ENCODE measurements at regions not wholly inside any gene's neighbourhood (a gene's known extent, or its start where the extent isn't known, plus 50 kb on each side); places are given as distances from the start of the nearest gene placed in this dataset.

DNA sequence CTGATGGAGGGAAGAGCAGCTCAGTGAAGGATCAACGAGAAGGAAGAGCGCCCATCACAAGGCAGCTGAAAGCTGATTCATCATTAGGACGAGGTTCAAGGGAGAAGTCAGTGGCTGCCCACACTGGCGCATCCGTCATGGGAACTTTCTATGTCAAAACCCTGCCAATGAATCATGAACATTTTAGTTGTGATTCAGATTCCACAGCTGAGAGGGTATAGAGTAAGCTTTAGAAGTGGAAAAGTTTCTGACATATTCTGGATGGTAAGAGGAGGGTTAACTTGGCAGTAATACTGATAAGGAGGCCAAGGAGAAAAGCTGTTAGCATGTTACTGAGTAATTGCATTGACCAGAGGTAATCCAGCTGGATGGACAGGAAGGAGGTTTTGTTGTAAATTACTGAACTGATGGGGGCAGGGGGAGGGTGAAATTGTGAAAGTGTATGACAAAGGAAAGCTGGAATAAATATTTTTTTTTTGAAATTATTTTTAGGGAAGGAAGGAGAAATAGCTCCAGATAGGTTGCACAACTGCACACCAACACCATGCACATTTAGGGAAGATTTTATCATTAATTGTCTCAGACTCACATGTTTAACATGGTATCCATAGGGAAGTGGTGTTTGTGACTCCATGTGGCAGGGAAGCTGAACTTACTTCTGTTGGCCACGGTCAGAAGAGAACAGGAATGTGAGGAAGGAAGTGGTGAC, 78.3 kb upstream of the NRP1 start:
- peak; percentile 9 for DNase-seq (ENCODE audit: low spot score)

DNA sequence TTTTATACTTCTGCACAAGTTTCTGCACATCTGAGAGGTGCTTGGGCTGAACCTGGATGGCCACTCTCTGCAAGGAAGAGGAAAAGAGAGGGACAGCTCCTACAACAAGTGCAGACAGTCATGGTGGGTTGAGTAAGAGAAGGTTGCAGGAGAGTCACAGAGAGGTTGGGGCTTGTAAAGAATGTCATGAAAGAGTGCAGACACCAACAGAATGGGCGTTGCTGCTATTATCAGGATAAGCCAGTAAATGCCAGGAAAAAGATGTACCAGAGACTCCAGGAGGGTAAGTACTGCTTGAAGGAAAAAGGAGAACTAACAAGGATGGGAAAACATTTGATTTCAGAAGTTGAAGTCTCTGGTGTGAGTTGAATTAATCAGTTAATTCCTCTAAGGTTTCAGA, 77.8 kb upstream of the NRP1 start:
- DNase-seq (ENCODE audit: low spot score): no peak

DNA sequence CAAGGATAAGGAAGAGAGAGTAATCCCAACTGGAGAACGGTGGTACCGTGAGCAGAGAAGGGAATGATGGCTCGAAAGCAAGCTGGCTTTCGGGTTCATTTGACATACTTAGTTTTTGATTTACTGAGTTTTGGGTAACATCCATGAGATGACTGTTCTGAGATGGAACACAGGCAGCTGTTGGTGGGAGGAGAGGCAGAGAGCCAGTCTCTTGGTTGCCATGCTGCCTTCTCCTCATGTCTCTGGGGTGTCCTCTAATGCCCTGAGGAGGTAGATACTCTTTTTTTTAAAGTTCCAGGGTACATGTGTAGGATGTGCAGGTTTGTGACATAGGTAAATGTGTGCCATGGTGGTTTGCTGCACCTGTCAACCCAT, 76.4 kb upstream of the NRP1 start:
- DNase-seq (ENCODE audit: low spot score): no peak

DNA sequence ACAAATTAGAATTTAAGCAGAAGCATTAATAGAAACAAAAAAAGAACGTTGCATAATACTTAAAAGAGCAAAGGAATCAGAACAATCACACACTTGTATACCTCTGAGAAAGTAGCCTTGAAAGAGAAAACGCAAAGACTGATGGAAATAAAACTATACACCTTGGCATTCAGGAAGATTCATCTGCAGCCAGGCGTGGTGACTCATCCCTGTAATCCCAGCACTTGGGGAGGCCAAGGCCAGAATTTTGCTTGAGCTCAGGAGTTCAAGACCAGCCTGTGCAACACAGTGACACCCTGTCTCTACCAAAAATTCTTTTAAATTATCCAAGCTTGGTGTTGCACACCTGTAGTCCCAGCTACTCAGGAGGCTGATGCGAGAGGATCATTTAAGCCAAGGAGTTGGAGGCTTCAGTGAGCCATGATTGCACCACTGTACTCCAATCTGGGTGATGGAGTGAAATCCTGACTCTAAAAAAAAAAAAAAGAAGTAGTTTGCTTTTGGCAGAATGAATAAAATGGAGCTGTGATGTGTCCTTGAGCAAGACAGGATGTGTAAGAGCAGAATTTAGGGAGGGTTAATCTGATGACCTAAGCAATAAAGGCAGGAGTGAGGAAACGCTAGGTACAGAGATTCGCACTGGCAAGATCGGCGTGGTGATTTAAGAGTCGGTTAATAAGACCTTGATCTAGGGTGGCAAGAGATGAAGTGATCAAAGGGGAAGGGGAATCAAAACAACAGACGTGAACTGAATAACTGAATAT, 75.8 kb upstream of the NRP1 start:
- DNase-seq (ENCODE audit: low spot score): no peak

DNA sequence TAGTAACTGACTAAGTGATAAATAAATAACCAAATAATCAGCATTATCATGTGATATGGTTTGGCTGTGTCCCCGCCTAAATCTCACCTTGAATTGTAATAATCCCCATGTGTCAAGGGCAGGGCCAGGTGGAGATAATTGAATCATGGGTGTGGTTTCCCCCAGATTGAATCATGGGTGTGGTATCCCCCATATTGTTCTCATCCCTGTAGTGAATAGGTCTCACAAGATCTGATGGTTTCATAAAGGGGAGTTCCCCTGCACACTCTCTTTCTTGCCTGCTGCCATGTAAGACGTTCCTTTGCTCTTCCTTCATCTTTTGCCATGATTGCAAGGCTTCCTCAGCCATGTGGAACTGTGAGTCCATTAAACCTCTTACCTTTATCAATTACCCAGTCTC, 72.1 kb upstream of the NRP1 start:
- no peak for DNase-seq (ENCODE audit: low spot score)

DNA sequence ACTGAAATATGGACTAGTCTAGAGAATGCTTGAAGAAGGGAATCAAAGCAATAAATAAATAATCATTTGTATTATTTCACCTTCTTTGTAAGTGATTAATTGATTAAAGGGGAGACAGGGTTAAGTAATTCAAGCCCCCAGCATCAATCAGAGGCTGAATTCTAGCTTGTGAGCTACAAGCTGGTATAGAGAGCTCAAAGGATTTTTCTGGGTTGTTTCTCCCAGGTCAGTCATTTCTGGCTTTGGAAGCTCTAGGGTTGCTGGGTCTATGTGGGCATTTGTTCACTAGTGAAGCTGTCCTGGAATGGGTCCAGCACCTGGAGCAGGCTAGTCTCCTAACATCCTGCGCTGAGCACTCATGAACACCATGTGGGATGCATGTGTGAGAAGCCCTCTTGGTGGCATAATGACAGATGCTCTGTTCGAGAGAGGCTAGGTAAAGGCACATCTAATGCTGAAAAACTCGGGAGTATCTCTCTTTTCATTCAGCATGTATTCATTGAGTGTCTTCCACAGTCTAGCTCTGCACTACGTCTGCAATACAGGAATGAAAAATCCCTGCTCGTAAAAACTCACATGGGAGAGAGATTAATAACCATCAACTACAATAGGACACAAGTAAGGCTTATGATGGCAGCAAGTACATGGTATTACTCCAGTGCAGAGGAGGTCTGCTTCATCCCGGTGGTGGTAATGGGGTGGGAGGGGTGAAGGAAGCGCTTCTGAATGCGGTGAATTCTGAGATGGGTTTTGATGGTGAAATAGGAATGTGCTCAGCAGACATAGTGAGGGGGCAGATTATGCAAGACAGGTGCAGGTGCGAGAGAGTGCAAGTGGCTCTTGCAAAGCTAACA, 68.0 kb upstream of the NRP1 start:
- peak; percentile 30 for DNase-seq (ENCODE audit: low spot score)

DNA sequence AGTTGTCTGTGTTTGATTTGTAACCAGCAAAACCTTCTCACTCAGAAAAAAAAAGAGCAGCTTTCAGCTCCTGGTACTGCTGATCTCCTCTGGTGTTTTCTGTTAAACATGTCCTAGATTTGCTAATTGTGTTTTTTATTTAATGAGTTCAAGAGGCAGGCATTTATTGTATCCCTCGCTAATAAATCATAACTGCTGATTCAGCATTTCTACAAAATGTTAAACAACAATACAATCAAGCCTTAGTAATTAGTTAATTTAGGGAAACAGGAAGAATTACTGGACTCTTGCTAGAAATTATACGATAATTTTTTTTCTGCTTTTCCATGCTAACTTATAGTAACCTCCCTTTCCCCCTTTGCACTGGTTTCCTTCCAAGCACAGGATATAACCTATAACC, 66.8 kb upstream of the NRP1 start:
- DNase-seq (ENCODE audit: low spot score): no peak

DNA sequence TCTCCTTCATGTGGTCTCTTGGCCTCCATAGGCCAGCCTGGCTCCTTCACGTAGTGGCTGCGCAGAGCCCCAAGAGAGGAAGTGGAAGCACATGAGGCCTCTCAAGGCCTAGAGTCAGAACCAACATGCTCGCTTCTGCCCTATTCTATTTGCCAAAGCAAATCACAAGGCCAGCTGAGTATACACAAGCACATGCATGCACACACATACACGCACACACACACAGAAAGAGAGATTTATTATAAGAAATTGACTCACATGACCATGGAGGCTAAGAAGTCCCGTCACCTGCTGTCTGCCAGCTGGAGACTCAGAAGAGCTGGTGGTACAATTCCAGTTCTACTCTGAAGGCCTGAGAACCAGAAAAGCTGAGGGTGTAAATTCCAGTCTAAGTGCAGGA, 64.3 kb upstream of the NRP1 start:
- DNase-seq (ENCODE audit: low spot score): no peak

DNA sequence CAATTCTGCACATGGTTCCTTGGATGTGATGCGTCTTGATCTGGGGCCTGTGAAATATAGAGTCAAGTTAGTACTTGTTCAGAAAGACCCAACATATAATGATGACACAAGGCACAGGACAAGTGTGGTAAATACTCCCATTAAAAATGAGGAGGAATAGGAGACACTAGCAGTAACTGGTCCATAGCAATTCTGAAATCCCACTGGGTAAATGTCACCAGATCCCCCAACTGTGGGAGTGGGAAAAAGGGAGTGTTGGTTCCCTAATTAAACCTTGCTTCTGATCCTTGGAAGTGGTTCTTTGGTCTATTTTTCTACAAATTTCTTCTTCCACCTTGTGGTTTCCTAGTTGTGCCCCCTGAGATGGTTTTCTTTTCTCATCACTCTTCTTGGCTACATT, 62.5 kb upstream of the NRP1 start:
- DNase-seq (ENCODE audit: low spot score): no peak

DNA sequence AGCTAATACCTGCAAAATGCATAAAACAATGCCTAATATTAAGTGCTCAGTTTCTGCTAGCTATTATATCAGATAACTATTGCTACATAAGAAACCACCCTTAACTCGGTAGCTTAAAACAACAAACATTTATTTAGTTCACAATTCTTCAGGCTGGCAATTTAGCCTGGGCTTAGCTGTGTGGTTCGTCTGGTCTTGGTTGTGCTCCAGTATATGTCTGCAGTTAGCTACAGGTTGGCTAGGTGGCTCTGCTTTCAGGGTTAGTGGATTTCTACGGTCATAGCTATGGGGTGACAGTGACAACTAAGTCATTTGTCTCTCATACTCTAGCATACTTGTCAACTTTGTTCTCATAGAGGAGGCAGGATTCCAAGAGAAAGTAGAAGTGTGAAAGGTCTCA, 61.8 kb upstream of the NRP1 start:
- no peak for DNase-seq (ENCODE audit: low spot score)

DNA sequence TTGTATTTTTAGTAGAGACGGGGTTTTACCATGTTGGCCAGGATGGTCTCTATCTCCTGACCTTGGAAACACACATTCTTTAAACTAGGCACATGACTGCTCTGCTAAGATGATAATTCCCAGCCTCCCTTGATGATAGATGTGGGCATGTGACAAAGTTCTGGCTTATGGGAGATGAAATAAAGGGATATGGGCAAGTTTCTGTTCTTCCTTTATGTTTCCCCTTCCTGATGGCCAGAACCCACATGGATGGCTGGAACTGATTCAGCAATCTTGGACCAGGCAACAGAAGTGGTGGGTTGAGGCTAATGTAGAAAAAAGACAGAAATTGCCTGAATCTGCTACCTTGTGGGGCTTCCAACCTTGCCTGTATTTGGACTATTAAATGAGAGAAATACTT, 60.7 kb upstream of the NRP1 start:
- DNase-seq (ENCODE audit: low spot score): no peak

DNA sequence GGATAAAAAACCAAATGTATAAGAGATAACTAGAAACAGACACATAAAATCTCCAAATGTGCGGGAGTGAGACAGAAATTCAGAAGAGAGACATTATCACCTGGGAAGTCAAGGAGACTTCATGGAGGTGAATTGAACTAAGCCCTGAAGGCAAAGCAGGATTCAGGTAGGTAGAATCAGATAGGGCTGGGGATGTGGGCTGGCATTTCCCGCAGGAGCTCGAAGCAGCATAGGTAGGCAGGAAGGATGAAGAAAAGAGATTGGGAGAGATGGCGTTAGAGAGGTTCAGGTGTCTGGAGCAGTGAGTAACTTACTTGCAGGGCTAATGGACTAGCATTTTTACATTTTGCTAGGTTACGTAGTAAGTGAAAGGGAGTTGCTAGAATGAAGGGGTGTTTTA, 58.2 kb upstream of the NRP1 start:
- DNase-seq (ENCODE audit: low spot score): no peak

DNA sequence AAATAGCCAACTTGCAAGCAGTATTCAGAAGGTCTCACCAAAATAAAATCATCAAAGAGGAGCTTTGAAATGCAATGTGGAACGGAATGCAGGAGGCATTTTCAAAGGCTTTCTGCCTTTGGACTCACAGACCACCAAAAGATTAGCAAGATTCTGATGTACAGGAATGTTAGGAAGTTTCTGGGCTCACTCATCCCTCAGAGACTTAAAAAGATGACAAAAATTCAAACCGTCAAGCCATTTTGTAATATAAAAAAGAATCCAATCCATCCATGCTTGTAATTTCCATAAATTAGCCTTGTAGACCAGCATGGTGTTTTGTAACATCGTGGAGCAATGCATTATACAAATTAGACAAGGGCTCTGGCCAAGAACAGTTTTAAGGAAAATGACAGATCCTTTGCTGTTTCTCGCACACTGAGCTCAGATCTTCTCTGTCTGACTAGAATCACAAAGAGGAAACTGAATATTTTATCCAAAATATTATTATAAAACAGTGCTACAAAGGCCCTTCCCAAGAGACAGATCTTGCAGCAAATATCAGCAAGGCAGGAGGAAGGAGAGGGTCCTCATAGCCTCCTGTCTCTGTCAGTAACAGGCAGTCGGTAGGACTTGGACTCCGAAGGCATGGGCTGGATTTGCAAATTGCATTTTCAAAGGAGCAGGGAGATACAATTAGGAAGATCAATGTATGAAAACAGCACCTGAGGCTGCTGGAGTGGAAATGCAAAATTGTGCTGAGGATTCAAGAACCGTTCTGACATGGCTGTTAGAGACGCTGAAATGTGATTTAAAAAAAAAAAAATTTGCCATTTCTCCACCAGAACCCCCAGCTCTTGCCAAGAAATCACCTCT, 57.4 kb upstream of the NRP1 start:
- no peak for DNase-seq (ENCODE audit: low spot score)

DNA sequence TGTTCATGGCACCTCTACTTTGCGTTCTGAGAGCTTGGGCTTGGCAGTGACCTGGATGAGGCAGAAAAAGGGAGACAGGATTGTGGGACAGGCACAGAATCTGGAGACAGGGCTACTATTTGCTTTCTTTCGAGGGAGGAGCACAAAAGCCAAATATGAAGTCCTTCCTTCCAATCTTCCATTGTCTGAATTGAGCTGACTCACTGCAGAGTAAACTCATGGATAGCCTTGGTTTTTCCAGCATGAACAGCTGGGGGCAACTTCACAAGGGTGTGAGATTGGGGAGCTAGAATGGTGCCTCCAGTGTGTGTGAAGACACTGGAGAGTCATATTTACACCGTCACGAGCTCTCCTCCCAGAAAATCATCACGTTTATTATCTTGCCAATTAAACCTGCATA, 55.6 kb upstream of the NRP1 start:
- DNase-seq (ENCODE audit: low spot score): no peak

DNA sequence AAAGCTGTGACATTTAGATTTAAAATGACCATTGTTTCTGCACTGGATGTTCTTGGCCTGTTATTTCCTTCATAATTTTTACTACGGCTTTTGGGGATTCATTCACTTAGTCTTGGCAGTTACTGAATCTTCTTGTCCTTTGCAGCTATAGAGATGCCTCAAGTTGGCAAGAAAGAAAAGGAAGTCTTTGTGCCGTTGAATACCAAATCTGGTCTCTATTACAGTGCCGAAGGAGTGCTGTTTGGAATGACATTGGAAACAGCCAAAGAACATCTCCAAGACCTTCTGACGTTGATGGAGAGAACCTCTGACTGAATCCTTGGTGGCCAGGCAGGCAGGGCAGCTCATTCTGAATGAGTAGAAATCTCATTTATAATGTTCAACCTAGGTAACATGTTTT, 54.3 kb upstream of the NRP1 start:
- no peak for DNase-seq (ENCODE audit: low spot score)

DNA sequence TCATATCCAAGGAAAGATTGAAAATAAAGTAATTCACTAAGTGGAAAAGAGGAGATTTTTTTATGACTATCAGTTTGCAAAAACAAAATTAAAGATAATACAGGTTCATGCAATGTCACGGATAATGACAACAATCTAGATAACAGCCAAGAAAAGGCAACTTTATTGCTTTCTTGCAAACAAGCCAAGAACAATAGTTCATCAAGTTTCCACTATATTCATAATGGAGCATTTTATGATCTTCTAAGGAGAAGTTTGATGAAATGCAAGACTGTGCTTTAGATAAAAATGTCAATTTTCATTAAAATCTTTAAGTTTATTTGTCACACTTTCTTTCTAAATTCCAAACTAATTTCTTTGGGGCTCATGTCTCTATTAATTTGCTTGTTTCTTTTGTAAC, 53.9 kb upstream of the NRP1 start:
- DNase-seq (ENCODE audit: low spot score): no peak

DNA sequence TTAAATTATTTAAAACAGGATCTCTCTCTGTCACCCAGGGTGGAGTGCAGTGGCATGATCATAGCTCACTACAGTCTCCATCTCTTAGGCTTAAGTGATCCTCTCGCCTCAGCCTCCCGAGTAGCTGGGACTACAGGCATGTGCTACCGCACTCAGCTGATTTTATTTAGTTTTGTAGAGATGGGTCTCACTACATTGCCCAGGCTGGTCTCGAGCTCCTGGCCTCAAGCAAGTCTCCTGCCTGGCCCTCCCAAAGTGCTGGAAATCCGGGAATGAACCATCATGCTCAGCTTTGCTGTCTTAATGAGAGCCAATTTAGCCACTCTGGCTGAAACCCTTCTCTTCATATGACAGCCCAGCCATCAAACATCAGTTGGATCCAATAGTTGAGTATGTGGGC, 53.3 kb upstream of the NRP1 start:
- DNase-seq (ENCODE audit: low spot score): no peak

DNA sequence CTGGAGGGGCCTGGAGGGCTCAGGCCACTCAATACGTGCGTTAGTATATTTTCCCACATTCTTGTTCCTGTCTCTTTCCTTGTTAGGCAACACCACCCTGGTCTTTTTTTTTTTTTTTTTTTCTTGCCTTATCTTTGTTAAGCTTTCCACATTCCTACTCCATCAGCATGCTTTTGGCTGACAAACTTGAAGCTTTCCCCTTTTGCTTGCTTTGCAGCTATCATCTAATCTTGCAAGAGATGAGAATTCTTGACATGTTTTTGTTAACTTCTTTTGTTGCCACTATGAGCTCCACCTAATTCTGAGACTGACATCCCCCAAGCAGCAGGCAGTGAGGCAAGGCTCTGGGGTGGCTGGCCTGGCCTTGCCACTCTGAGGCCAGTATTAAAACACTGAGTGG, 52.5 kb upstream of the NRP1 start:
- no peak for DNase-seq (ENCODE audit: low spot score)

DNA sequence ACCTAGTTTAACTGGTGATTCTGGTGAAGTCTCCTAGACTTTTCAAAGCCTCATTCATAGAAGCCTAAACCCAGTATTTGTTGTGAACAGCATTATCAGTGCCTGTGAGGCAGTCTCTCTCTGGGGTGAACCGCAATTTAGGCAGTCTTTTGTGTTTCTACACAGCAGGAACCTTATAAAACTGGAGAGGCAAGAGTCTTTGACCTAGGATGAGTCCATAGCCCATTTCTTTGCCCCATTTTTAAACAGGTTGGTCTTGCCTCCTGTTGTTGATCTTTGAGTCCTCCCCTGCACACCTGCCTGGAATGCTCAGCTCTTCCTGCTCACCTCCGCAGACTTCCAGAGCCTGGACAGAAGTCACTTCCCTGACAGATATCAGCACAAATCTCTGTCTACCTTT, 51.2 kb upstream of the NRP1 start:
- DNase-seq (ENCODE audit: low spot score): no peak

DNA sequence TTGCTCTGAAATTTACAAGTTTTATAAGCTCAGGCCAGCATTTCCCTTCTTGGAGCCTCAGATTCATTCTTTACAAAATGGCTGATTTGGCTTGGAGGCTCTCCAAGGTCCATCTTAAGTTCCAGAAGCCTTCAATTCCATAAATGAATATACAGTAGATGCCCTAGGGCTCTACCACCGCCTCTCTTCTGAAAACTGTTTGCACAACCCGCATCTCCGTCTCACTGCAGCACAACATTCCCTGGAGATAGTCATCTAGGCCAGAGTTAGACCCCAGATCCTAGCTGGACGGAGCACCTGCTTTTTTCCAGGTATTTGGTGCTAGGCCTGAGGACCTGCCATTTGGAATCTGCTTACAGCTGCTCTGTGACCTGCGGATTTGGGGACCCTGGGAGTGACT, 50.5 kb upstream of the NRP1 start:
- DNase-seq (ENCODE audit: low spot score): no peak

Data from putamen (tissue), 1 donor.